NAMALWA (cell line): ENCODE measurements at regions not wholly inside any gene's neighbourhood (a gene's known extent, or its start where the extent isn't known, plus 50 kb on each side); places are given as distances from the start of the nearest gene placed in this dataset.
"Not testable (repeated sequence)": the region's sequence is repeated elsewhere in the genome, so short reads cannot be mapped to it uniquely, and the experiment has no call there.

Experiments used
- DNase-seq: peaks from one replicate; pipeline ENCODE4 v3.0.0-alpha.2; 2015; ENCODE audit warnings: low spot score

GRCh38 chr2:181790716-181791649, 100.5 kb upstream of the ITPRID2 start:
- DNase-seq = no peak

GRCh38 chr2:181792906-181793305, 98.6 kb upstream of the ITPRID2 start:
- no peak for DNase-seq

GRCh38 chr2:181798022-181798421, 93.5 kb upstream of the ITPRID2 start:
- no peak for DNase-seq

GRCh38 chr2:181802300-181802699, 89.2 kb upstream of the ITPRID2 start:
- not testable (repeated sequence) for DNase-seq

GRCh38 chr2:181803903-181804799, 87.4 kb upstream of the ITPRID2 start:
- DNase-seq = not testable (repeated sequence)

- no peak for DNase-seq
These were observed 86.1 kb upstream of the ITPRID2 start for GRCh38 chr2:181805228-181806038.

- DNase-seq = no peak
These were observed 85.5 kb upstream of the ITPRID2 start for GRCh38 chr2:181806039-181806392.

- no peak for DNase-seq
These were observed 84.0 kb upstream of the ITPRID2 start for GRCh38 chr2:181807526-181807925.

- DNase-seq = no peak
These were observed 80.5 kb upstream of the ITPRID2 start for GRCh38 chr2:181810823-181811695.

- no peak for DNase-seq
These were observed 79.3 kb upstream of the ITPRID2 start for GRCh38 chr2:181812106-181812743.

GRCh38 chr2:181814057-181814491, 77.5 kb upstream of the ITPRID2 start:
- DNase-seq = no peak

- no peak for DNase-seq
These were observed 74.0 kb upstream of the ITPRID2 start for GRCh38 chr2:181817509-181817908.

GRCh38 chr2:181818058-181818680, 73.4 kb upstream of the ITPRID2 start:
- DNase-seq = no peak

GRCh38 chr2:181818840-181819239, 72.7 kb upstream of the ITPRID2 start:
- no peak for DNase-seq

- no peak for DNase-seq
These were observed 70.5 kb upstream of the ITPRID2 start for GRCh38 chr2:181821049-181821448.

- DNase-seq = no peak
These were observed 69.4 kb upstream of the ITPRID2 start for GRCh38 chr2:181822097-181822496.

GRCh38 chr2:181823405-181823804, 68.1 kb upstream of the ITPRID2 start:
- DNase-seq = no peak

- DNase-seq = no peak
These were observed 63.3 kb upstream of the ITPRID2 start for GRCh38 chr2:181828122-181828705.

GRCh38 chr2:181829230-181829629, 62.3 kb upstream of the ITPRID2 start:
- no peak for DNase-seq

- no peak for DNase-seq
These were observed 59.5 kb upstream of the ITPRID2 start for GRCh38 chr2:181832015-181832414.
